ENCODE measurements at regions not wholly inside any gene's neighbourhood (a gene's known extent, or its start where the extent isn't known, plus 50 kb on each side); places are given as distances from the start of the nearest gene placed in this dataset.

DNA sequence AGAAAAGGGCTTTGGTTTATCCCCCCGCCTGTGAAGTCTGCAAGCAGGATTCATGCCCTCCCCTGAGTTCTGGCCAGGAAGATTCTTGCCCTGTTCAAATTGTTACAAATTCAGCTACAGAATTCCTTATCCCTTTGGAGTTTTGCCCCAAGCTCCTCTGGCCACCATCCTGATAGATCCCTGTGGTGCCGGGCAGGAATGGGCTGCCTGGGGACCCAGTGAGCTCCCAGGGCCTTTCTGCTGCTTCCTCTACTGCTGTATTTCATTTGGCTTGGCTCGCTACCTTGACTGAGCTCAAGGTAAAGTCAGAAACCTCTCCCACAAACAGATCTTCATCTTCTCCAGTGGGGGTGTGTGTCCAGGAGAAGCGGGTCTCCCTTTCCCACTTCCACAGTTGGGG lies 194.6 kb upstream of the NBEA start:
- intact Hi-C loops (cut with DNase I): no loop called here
- Histone ChIP-seq H3K4me1 (peaks cover 18% of the 10 kb centered on the region), H3K27me3 (no peaks in the 10 kb centered on the region), H3K9me3 (no peaks in the 10 kb centered on the region), H3K27ac (peak overlapping the region; percentile 21), H3K36me3 (no peaks in the 10 kb centered on the region), H3K4me3 (no peak overlapping the region)
- DNase-seq (ENCODE audit: extremely low spot score in 2 of 2): no peak
- TF ChIP-seq, protein P1, sequence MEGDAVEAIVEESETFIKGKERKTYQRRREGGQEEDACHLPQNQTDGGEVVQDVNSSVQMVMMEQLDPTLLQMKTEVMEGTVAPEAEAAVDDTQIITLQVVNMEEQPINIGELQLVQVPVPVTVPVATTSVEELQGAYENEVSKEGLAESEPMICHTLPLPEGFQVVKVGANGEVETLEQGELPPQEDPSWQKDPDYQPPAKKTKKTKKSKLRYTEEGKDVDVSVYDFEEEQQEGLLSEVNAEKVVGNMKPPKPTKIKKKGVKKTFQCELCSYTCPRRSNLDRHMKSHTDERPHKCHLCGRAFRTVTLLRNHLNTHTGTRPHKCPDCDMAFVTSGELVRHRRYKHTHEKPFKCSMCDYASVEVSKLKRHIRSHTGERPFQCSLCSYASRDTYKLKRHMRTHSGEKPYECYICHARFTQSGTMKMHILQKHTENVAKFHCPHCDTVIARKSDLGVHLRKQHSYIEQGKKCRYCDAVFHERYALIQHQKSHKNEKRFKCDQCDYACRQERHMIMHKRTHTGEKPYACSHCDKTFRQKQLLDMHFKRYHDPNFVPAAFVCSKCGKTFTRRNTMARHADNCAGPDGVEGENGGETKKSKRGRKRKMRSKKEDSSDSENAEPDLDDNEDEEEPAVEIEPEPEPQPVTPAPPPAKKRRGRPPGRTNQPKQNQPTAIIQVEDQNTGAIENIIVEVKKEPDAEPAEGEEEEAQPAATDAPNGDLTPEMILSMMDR (IDR thresholded peaks at IDR 0.05): no peak
- TF ChIP-seq POLR2A (IDR thresholded peaks at IDR 0.05) (no peak), POLR2AphosphoS5 (IDR thresholded peaks at IDR 0.05; ENCODE audit: insufficient read depth in 1 of 2, low read depth in 1 of 2) (no peak)

DNA sequence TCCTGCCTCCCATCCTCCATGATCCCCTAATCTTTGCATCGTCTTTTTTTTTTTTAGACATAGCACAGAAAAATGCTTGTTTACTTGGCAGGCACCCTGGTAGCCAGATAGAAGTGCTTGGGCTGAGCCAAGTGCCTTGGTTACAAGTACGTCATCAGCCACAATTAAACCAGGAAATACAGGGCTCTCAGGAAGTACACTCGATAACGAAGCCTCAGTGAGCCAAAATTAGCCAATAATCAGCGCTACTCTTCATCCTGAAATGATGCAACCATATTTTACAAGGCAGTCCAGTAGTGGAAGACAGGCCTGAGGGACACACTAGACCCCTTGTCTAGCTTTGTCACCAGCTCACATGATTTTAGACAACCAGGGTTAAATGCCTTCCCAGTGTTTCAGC lies 194.0 kb upstream of the NBEA start:
- TF ChIP-seq POLR2AphosphoS5 (IDR thresholded peaks at IDR 0.05; ENCODE audit: insufficient read depth in 1 of 2, low read depth in 1 of 2) (no peak), POLR2A (IDR thresholded peaks at IDR 0.05) (no peak)
- TF ChIP-seq, protein P1 (IDR thresholded peaks at IDR 0.05): no peak
- Histone ChIP-seq H3K36me3 (no peaks in the 10 kb centered on the region), H3K4me1 (peaks cover 18% of the 10 kb centered on the region), H3K27me3 (no peaks in the 10 kb centered on the region), H3K4me3 (no peak overlapping the region), H3K27ac (peak overlapping the region; percentile 21), H3K9me3 (no peaks in the 10 kb centered on the region)
- intact Hi-C loops (cut with DNase I): no loop called here
- no peak for DNase-seq (ENCODE audit: extremely low spot score in 2 of 2)

DNA sequence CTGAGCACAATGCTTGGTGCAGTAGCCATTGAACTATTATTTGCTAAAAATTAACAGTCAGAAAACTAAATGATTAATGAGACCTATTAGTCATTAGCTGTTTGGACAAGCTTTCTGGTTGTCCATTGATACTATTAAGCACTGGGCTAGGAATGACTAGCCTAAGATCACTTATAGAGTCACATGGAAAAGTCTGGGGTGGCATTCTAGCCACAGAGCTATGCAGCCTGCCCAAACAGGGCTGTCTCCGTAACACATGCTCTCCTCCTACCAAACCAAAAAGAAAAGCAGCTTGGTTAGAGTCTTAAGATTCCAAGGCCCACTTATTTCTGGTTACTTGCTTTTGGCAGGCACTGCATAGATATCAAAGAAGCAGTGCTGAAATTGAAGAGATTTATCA lies 193.5 kb upstream of the NBEA start:
- H3K4me1 ChIP-seq: peaks cover 18% of the 10 kb centered on the region
- H3K36me3 ChIP-seq: no peaks in the 10 kb centered on the region
- H3K9me3 ChIP-seq: no peaks in the 10 kb centered on the region
- TF ChIP-seq, protein P1 (IDR thresholded peaks at IDR 0.05): no peak
- TF ChIP-seq POLR2A (IDR thresholded peaks at IDR 0.05) (no peak), POLR2AphosphoS5 (IDR thresholded peaks at IDR 0.05; ENCODE audit: insufficient read depth in 1 of 2, low read depth in 1 of 2) (no peak)
- intact Hi-C loops (cut with DNase I): no loop called here
- H3K27ac ChIP-seq: peak overlapping the region; percentile 21
- H3K4me3 ChIP-seq: no peak overlapping the region
- no peak for DNase-seq (ENCODE audit: extremely low spot score in 2 of 2)
- no peaks in the 10 kb centered on the region for H3K27me3 ChIP-seq

DNA sequence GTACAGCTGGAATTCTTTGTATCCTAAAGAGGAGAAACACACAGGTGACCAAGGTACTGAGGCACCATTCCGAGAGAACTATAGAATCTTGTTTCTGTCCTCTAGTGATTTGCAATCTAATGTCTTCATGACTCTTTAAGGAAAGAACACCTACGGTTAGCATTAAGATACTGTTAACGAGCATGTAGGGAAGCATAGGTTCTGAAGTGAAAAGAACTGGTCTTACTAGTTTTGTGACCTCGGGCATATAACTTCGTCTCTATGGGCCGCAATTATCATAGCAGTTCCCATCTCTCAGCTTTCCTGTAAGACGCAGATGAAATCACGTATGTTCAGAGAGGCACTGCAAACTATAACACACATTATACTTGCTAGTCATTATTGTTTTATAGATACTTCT lies 193.0 kb upstream of the NBEA start:
- Histone ChIP-seq H3K36me3 (no peaks in the 10 kb centered on the region), H3K9me3 (no peaks in the 10 kb centered on the region), H3K4me3 (no peak overlapping the region), H3K27me3 (no peaks in the 10 kb centered on the region), H3K4me1 (peaks cover 18% of the 10 kb centered on the region), H3K27ac (no peak overlapping the region)
- intact Hi-C loops (cut with DNase I): no loop called here
- TF ChIP-seq, protein P1 (IDR thresholded peaks at IDR 0.05): no peak
- TF ChIP-seq POLR2A (IDR thresholded peaks at IDR 0.05): no peak
- no peak for TF ChIP-seq POLR2AphosphoS5 (IDR thresholded peaks at IDR 0.05; ENCODE audit: insufficient read depth in 1 of 2, low read depth in 1 of 2)
- DNase-seq (ENCODE audit: extremely low spot score in 2 of 2): no peak

DNA sequence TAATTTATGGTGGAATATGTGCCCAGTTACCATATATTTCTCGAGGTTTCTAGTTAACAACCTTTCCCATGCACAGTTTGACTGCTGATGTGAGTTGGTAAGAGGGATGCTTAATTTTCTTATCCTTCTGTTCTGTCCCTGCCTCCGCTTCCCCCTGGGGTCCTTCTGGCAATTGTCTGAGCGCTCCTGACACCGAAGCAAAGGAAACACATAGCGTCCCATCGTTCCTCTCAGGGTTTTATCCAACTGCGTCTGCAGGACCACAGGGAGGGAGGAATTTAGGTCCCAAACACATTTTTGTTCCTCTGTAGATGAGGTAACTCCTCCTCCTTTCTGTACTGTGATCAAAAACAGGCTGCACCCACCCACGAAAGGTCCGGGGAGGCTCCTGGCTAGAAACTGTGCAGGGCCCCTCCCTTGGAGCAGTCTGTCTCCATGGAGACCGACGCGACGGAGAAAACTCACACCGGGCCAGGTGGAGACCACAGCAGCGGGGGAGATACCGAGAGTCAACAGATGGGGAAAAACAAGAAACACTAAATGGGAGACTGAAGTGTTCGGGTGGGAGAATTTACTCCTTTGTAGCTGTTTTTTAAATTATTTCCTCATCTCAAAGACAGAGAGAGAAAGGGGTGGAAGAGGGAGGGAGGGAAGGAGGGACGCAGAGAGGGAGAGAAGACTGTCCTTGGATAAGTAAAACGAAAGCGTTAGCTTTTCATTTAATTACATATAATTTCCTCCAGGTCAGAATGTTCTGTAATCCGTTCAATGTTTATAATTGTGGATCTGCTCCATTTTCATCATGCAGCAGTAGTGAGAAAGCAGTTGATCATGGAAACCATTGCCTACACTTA lies 191.8 kb upstream of the NBEA start:
- H3K9me3 ChIP-seq: no peaks in the 10 kb centered on the region
- TF ChIP-seq POLR2AphosphoS5 (IDR thresholded peaks at IDR 0.05; ENCODE audit: insufficient read depth in 1 of 2, low read depth in 1 of 2) (no peak), POLR2A (IDR thresholded peaks at IDR 0.05) (no peak)
- TF ChIP-seq, protein P1 (IDR thresholded peaks at IDR 0.05): no peak
- no peak for DNase-seq (ENCODE audit: extremely low spot score in 2 of 2)
- intact Hi-C loops (cut with DNase I): no loop called here
- H3K4me1 ChIP-seq: peaks cover 18% of the 10 kb centered on the region
- H3K27me3 ChIP-seq: no peaks in the 10 kb centered on the region
- peak overlapping the region; percentile 23 to 33 for H3K4me3 ChIP-seq
- H3K36me3 ChIP-seq: no peaks in the 10 kb centered on the region
- H3K27ac ChIP-seq: peak overlapping the region; percentile 0

All from vagina (tissue), 2 donors.